Activated CD8-positive, alpha-beta T cell treated with anti-CD3 and anti-CD28 coated beads for 36 hours (primary cell): ENCODE measurements at regions not wholly inside any gene's neighbourhood (a gene's known extent, or its start where the extent isn't known, plus 50 kb on each side); places are given as distances from the start of the nearest gene placed in this dataset.

Experiments used
- ATAC-seq: fragments of 200-7000 bp; cut with Tn5 transposase; one replicate; pipeline ENCODE4 v1.10.0; 2021; ENCODE audit warnings: mild to moderate bottlenecking, moderate library complexity
- CTCF ChIA-PET: fragments of 350-600 bp; sonication (Branson Sonifier 250); formaldehyde crosslinking; loops from one replicate; lab custom pipeline; 2021; ENCODE audit warnings: antibody characterized with exemption; lab: Charles Lee
- POLR2A ChIA-PET: fragments of 350-600 bp; sonication (Branson Sonifier 250); formaldehyde crosslinking; loops from one replicate; lab custom pipeline; 2021; ENCODE audit warnings: antibody characterized with exemption; lab: Charles Lee
- DNase-seq: peaks from one replicate; pipeline ENCODE4 v3.0.0-alpha.2; 2020
- H3K27ac Mint-ChIP-seq: one replicate; pipeline ENCODE4 v1.8.0; 2021; ENCODE audit warnings: mild to moderate bottlenecking, mixed read lengths
- H3K27me3 Mint-ChIP-seq: one replicate; pipeline ENCODE4 v1.8.0; 2021; ENCODE audit warnings: mixed read lengths
- H3K36me3 Mint-ChIP-seq: one replicate; pipeline ENCODE4 v1.8.0; 2021; ENCODE audit warnings: low read depth, mixed read lengths
- H3K4me1 Mint-ChIP-seq: one replicate; pipeline ENCODE4 v1.8.0; 2021; ENCODE audit warnings: low read depth, mixed read lengths
- H3K4me3 Mint-ChIP-seq: one replicate; pipeline ENCODE4 v1.8.0; 2021; ENCODE audit warnings: mild to moderate bottlenecking, moderate library complexity, mixed read lengths
- H3K9me3 Mint-ChIP-seq: one replicate; pipeline ENCODE4 v1.8.0; 2021; ENCODE audit warnings: mixed read lengths
- intact Hi-C: fragments of 100-400 bp; cut with micrococcal nuclease; formaldehyde crosslinking; loops from one replicate; pipeline ENCODE4 v1.10.0; 2022
- TF ChIP-seq, protein P1 (sequence below): fragments of 200-600 bp; IDR thresholded peaks from one replicate; pipeline ENCODE4 v1.8.0; 2022; ENCODE audit warnings: antibody characterized with exemption, mild to moderate bottlenecking

DNA sequence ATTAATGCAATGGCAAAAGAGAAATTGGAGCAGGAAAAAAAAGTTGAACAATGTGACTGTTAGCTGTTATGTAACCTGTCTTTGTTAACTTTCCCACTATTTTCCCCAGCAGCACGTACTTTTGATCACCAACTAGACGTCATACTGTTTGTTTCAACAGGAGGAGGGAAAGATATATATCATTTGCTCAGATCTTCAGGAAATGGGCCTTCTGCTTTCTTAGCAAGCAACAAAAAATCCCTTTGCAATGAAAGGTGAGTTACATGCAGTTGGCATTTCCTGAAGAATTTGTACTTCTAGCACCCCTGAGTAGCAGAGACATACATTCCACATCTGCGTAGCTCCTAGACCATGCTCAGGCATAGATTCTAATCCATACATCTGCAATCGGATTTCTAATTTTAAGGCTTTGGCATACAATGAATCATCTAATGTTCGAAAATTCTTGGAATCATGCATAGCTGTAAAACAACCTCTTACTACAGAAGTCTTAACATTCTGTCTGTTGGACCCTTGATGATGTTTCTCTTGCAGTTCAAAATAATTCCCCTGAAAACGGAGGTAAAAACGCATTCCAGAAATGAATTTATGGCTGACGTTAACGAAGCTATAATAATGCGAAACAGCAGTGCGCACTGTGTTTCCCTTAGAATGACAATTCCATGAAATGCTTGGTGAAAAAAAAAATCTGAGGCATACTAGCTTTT, 286.9 kb upstream of the MGMT start:
- ChIA-PET CTCF (no interaction called here), POLR2A (interaction anchor here (0.7 kb wide), 1 partner anchor 33 kb away, joined by 3 read pairs; no protein-coding TSS in a partner anchor)
- Mint-ChIP-seq H3K4me3 (no peak overlapping the region), H3K9me3 (no peaks in the 10 kb centered on the region), H3K27ac (no peak overlapping the region), H3K27me3 (no peaks in the 10 kb centered on the region), H3K4me1 (no peaks in the 10 kb centered on the region), H3K36me3 (no peaks in the 10 kb centered on the region)
- no peak for DNase-seq
- ATAC-seq, result no peak
- TF ChIP-seq, protein P1, sequence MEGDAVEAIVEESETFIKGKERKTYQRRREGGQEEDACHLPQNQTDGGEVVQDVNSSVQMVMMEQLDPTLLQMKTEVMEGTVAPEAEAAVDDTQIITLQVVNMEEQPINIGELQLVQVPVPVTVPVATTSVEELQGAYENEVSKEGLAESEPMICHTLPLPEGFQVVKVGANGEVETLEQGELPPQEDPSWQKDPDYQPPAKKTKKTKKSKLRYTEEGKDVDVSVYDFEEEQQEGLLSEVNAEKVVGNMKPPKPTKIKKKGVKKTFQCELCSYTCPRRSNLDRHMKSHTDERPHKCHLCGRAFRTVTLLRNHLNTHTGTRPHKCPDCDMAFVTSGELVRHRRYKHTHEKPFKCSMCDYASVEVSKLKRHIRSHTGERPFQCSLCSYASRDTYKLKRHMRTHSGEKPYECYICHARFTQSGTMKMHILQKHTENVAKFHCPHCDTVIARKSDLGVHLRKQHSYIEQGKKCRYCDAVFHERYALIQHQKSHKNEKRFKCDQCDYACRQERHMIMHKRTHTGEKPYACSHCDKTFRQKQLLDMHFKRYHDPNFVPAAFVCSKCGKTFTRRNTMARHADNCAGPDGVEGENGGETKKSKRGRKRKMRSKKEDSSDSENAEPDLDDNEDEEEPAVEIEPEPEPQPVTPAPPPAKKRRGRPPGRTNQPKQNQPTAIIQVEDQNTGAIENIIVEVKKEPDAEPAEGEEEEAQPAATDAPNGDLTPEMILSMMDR, result no peak
- intact Hi-C loops, result no loop called here

DNA sequence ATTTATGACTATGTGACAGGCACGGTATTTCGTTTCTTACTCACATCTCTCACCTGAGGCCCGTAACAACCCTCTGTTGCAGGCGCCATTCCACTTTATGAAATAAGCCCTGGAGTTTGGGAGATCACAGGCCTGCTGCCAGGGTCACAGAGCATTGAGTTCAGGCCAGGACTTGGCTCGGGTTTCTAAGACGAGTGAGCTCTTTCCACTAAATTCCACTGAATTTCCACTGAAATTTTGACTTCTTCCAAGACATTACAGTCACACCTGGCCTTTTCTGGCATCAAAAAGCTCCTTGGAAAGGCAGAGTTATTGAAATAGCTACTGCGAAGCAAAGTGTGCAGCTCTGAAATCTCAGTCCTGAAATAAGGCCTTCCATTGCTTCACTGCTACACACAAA, 282.8 kb upstream of the MGMT start:
- no peak overlapping the region for H3K27ac Mint-ChIP-seq
- TF ChIP-seq, protein P1, result no peak
- H3K27me3 Mint-ChIP-seq, result peaks cover 3% of the 10 kb centered on the region
- no peaks in the 10 kb centered on the region for H3K4me1 Mint-ChIP-seq
- CTCF ChIA-PET, result no interaction called here
- POLR2A ChIA-PET, result no interaction called here
- H3K4me3 Mint-ChIP-seq, result no peak overlapping the region
- DNase-seq, result no peak
- H3K36me3 Mint-ChIP-seq, result no peaks in the 10 kb centered on the region
- no peak for ATAC-seq
- intact Hi-C loops, result no loop called here
- peaks cover 12% of the 10 kb centered on the region for H3K9me3 Mint-ChIP-seq

DNA sequence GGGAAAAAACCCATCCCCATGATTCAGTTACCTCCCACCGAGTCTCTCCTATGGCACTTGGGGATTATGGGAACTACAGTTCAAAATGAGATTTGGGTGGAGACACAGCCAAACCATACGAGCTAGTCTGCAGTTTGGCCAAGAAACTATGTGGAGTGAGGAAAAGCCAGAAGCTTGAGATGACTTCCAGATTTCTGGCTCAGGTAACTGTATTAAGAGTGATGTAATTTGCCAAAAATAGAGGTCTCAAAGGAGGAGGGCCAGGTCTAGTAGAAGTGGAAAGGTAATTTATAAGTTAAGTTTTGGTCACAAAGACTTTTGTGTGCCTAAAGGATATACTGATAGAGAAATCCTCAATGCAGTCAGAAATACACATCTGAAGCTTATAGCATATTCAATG, 279.7 kb upstream of the MGMT start:
- CTCF ChIA-PET, result no interaction called here
- H3K36me3 Mint-ChIP-seq, result no peaks in the 10 kb centered on the region
- TF ChIP-seq, protein P1, result no peak
- H3K27ac Mint-ChIP-seq, result no peak overlapping the region
- intact Hi-C loops, result no loop called here
- no peaks in the 10 kb centered on the region for H3K4me1 Mint-ChIP-seq
- no peak for DNase-seq
- H3K27me3 Mint-ChIP-seq, result peaks cover 11% of the 10 kb centered on the region
- H3K9me3 Mint-ChIP-seq, result peaks cover 12% of the 10 kb centered on the region
- POLR2A ChIA-PET, result no interaction called here
- no peak overlapping the region for H3K4me3 Mint-ChIP-seq
- no peak for ATAC-seq

DNA sequence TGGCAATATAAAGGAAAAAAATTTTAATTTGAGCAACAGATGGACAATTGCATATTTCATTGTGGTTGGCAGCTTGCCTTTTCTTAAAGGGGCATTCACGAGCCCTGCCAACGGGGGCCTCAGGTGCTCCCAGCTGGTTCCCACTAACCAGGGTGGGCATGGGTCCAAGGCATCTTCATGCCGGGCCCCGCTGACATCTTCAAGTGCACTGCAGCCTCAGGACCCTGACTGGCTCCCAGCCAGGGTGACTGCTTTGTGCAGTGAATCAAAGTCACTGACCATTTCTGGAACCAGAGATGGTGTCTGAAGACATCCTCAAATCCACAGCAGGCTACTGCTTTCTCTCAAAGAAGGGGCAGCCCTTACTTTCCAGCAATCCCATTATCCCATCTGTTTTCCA, 275.2 kb upstream of the MGMT start:
- Mint-ChIP-seq H3K36me3 (no peaks in the 10 kb centered on the region), H3K4me1 (peaks cover 3% of the 10 kb centered on the region), H3K4me3 (no peak overlapping the region), H3K27ac (no peak overlapping the region), H3K27me3 (peaks cover 25% of the 10 kb centered on the region), H3K9me3 (peaks cover 8% of the 10 kb centered on the region)
- ChIA-PET CTCF (no interaction called here), POLR2A (no interaction called here)
- ATAC-seq, result no peak
- TF ChIP-seq, protein P1, result no peak
- intact Hi-C loops, result no loop called here
- DNase-seq, result no peak

DNA sequence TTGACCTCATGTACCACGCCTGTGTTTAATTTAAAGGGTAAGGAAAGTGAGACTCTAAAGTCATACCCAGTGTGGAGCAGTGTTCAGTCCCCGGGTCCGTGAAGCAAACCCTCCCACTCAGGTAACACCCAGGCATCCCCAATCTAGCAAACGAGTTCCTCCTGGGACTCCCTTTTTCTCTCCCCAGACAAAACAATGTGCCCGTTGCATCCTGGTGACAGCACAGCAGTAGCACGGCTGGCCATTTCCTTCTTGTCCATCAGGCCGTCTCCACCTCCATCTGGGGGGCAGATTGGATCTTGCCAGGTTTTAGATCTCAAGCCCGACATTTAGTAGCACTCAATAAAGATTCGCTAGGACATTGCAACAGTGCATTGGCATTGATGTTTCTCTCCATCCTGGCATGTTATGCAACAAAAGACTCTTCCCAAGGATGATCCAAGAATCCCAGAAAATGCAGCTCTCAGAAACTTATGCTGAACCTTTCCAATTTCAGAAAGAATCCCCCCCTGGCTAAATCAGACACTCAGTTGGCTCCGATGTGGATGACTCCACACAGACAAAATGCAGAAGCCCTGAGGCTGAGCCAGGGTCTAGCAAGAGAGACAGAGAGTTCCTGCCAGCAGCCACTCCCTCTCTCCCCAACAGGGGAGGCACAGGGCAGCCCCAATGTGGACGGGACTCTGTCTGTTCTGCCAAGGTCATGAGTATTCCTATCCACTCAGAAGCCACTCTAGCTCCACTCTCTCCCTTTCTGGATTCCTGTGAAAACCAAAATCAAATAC, 274.5 kb upstream of the MGMT start:
- POLR2A ChIA-PET, result no interaction called here
- ATAC-seq, result no peak
- no peak overlapping the region for H3K4me3 Mint-ChIP-seq

More for the DNA sequence above, 274.5 kb upstream of the MGMT start:
- Mint-ChIP-seq H3K27ac (no peak overlapping the region), H3K27me3 (peaks cover 24% of the 10 kb centered on the region), H3K9me3 (peaks cover 3% of the 10 kb centered on the region), H3K4me1 (peaks cover 3% of the 10 kb centered on the region), H3K36me3 (no peaks in the 10 kb centered on the region)
- DNase-seq, result no peak
- intact Hi-C loops, result no loop called here
- CTCF ChIA-PET, result no interaction called here
- TF ChIP-seq, protein P1, result no peak
